GM18907 (cell line): ENCODE measurements at regions not wholly inside any gene's neighbourhood (a gene's known extent, or its start where the extent isn't known, plus 50 kb on each side); places are given as distances from the start of the nearest gene placed in this dataset.
A peak's percentile ranks its signal among the peaks of the same experiment; 100 is the strongest.

Experiments used
- ATAC-seq: cut with Tn5 transposase; IDR thresholded peaks from one replicate; pipeline ENCODE4 v1.9.1; 2021; ENCODE audit warnings: mild to moderate bottlenecking, moderate library complexity; ENCODE audit not compliant: unreplicated experiment

DNA sequence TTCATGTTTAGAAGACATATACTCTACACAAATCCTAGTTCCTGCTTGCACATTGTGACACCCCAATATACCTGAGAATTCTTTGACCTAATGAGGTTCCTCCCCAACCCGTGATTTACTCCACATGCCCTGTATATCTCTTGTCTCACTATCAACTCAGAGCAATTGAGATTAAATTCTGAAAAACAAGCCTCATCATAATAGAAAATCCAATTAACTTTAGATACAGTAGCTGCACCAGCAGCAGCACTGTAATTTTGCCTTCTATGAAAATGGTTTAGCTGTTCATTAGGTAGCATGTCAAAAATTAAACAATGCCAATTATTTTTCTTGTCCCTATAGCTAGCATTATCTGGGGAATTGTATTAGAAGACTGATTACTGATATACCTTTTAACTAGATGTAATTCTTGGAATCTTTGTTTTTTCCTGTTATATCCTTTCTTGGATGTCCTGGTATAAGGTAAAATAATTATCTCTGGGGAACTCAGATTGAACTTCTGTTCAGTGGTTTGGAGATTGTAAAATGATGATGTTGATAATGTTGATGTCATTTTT is 218.9 kb upstream of the TANK start:
- peak; percentile 22 for ATAC-seq

DNA sequence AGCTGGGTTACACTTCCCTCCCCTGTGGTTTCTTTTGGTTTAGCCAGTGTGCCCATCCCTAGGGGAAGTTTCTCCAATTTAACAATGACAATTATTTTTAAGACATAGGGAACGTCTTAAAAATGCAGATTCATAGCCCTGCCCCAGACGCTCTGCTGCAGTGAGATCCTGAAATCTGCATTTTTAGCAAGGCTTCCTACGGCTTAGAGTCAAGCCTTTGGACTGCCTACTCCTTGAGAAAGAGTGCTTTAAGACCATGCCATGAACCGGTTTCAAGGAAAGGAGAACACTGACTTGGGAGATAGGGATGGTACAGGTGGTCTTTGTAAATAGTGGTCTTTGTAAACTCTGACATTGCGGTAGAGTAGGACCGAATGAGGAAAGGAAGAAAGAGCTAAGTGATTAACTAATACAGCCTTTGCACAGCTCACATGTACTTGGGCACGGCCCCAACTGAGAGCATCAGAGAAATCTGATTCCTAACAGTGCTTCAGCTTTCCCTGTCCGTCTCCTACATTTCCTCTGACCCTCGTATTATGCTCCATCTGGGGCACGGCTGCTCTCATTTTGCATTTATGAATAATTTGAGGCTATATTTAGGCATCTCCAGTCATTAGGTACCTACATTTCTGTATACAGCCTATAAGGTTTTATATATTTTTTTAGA is 217.6 kb upstream of the TANK start:
- no peak for ATAC-seq

DNA sequence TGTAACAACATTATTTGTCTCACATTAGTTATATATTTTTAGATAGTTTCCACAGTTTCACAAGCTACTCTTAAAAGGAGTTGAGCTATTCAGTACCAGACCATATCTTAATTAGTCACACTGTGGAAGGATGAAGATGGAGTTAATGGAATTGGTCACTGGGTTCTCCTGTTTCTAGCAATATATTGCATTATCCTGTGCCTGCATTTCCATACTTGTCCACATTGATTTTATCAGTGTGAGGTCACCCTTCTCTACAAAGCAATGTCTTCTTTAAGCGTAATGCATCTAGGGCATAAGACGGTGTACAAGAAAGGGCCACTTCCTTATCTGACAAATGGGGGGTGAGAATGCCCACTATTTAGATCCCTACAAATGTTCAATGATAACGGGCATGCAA is 216.8 kb upstream of the TANK start:
- no peak for ATAC-seq

DNA sequence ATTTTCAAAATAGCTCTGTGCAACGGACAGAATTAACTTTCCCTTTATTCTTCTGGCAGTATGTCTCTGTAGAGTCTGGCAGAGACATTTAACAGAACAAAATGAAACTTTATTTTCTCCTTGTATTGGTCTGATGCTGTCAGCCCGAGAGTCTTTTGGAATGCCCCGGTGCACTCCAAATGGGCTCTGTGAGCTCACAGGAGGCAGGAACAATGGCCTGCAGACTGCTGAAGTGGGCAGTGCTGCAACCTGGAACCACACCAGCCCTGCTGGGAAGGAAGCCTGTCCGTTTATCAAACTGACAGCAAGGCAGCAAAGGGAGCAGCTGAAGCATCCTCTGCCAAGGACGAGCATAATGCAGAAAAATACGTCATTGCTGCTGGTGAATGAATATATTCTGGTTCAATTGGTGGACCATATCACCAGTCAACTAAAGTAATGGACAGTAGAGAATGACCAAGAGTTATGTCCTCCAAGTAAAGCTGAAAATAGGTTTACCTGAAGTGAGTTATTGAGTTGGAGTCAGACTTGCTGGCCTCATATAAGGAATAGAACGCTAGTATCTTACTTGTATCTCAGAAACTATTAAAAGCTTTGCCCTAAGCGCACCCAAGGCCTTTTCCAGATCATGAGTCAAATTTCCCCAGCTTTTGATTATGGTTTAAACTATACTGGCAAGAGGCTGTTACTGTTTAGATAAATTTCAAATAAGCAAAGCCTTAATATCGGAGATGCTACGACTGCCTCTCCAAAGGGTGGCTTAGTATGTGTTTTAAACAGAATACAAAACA is 207.6 kb upstream of the TANK start:
- no peak for ATAC-seq

DNA sequence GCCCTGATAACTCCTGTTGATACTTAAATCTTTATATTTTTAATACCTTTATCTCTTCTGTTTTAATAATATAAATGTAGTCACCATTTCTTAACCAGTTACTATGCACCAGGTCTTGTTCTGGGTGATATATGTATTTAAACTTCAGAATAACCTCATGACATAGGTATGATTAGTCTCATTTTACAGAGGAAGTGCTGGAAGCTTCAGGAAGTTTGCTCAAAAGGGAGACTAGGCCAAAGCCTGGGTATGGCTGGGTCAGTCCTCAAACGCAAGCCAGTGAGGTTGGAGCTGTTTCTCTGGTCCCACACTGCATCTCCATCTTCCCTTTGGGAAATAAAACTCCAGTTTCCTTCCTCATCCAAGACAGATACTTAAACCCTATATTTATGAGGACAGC is 204.7 kb upstream of the TANK start:
- no peak for ATAC-seq

- no peak for ATAC-seq
Observed at GRCh38 chr2:160956243-160956802, 203.9 kb upstream of the TANK start.

DNA sequence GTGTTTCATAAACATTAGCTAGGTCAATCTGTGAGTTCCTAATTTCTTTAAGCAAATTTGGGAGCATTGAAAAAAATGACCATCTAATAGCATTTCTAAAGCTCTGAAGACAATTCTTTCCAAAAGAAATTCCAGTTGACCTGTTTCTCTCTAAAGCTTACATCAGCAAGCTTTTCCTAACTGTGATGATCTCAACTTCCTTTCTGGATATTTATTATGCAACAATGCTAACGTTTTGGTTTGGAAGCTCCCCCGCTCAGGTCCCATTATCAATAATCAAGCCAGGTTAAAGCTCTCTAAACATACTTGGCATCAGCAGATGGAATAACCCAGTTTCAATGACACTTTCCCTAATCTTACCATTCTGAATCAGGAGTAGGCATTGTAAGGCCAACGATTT is 196.3 kb upstream of the TANK start:
- ATAC-seq, result no peak

DNA sequence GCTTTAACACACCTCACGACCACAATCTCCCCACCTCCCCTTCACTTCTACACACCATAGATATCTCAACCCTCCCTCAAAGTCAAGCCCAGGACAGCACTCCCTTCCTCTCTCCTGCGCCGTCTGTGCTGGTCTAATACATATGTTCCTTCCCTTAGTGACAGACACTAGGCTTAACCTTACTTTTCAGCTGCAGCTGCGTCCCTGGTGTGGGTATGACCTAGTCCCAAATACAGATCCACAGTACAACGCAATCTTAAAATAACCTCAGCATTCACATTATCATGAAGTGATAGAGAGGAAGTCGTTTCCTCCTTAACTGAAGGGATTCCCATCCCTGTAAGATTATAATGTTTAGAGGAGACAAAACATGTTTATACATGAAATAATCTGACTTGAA is 192.7 kb upstream of the TANK start:
- ATAC-seq, result no peak

DNA sequence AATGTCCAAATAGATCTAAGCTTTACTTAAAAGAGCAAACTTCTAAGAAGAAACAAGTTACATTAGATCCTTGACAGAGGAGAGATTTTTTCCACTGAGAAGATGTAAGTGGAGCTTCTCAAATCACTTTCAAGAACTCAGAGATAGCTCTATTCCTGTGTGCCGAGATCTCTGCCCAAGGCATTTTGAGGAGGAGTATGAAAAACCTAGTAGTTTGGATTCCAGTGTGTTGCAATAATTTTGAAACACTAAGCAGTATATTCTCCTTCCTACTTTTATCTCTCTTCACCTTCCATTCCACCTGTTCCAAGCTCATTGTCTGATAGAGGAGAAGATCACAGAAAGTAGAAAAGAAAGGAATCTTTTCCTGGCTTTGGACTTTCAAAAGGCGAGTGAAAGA is 192.0 kb upstream of the TANK start:
- ATAC-seq, result no peak

DNA sequence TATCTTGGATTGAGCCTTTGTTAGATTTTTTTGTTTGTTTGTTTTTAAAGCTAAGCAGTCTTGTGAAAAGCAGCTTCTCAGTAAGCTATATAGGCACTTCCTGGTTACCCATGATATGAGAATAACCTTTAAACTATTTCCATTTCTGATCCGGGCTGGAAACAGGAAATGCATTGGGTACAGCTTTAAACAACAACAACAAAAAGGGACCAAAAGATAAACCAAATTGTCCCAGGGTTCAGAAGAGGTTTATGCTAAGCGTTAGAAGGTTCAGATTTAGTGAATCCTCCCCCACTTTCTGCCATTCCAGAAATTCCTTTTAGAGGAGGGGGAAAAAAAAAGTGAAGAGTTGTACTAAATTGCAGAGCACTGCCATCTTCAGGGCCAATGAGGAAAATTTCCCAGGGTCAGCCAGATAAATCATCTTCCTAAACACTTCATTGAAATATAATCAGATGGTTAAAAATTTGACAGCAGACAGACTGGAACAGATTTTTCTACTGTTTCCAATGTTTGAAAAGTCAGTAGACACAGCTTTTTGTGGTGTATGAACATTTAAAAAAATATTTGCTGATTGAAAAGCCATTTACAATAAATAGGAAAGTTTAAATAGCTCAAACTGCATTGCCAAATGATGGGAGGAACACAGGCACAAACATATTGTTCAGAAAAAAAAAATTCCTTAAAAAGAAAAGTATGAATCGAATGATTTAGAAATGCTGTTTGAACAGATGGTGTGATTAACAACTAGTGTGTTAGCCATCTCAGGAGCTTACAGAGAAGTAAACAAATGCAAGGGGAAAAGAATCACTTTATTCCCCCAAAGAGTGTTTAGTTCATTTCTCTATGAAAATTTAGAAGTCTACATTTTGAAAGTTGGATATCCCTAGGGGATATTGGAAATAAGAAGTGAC is 189.9 kb upstream of the TANK start:
- no peak for ATAC-seq

DNA sequence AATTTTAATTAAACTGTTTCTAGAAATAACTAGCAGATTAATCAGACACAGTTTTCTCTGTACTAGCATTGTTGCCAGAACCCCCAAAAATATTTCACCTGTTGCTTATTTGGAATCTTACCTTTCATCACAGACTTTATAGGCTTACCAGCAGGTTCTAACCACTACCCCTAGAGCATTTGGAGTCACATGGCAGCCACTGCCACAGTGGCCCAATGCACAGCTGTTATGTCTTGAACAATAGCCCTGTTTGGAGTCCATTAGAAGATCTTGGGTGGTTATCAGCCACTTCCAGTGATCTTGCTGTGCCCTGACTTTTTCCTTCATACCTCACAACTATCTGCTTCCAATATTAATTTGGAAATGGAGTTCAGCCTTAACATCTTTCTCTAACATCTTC is 186.2 kb upstream of the TANK start:
- no peak for ATAC-seq

GRCh38 chr2:160974803-160975202 is 185.4 kb upstream of the TANK start:
- ATAC-seq, result no peak

GRCh38 chr2:160976797-160977196 is 183.4 kb upstream of the TANK start:
- no peak for ATAC-seq

DNA sequence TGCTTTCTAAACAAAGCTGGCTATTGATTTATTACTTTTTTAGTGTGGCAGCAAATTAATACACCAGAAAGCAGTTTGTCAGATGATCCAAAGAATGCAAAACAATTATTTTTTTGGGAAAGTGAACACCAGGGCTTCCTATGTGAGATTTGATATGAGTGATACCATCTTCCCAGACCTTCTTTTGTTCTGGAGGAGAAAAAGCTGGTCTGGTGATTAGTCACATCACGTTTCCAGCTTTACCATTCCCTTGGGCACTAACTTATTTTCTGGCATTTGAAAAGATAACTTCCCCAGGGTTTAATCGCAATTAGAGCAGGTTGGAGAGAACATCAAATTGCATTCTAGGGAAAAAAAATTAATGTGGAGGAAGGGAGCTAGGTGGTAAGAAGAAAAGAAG is 182.9 kb upstream of the TANK start:
- no peak for ATAC-seq

DNA sequence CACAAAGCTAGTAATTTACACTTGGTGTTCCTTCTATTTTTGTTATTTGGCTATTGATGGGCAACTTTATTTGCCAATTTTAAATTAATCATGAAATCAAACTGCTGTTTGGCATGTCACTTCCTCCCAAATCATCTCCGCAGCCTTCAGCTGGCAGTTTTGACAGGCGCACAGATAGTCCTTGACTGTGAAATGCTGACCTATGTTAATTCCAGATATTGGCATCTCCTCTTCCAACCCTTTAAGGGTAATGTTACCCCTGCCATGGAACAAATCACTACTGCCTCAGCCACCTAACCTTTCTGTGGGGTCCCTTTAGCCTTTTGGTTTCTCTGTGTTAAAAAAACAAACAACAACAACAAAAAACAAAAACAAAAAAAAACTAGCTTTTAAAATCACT is 182.4 kb upstream of the TANK start:
- no peak for ATAC-seq

DNA sequence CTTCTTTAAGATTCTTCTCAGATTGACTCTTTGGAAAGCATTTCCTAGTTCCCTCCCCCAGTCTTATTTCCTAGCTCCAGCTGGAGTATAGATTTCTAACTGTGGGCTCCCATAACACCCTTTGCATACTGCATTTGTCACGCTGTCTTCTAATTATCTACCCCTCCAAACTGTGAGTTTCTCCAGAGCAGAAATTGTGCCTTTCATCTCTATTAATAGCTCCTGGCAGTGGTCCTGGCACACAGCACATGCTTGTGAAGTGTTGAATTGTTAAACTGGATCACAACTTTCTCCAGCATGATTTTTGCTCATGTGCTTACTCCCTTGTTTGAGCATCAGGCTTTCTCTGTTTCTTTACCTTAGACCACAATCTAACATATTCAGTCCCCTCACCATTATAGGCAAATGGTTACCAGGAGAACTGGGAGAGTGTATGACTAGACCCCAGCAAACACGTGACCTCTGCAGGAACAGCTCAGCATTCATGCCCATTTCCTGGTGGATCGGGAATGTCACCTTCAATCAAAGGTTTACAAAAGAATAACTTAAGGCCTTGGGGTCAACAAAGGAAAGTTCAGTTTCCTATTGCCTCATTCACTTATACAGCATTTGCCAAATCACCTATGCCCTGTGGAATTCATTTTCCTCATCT is 175.7 kb upstream of the TANK start:
- ATAC-seq, result no peak

GRCh38 chr2:160989778-160990177 is 170.4 kb upstream of the TANK start:
- no peak for ATAC-seq

DNA sequence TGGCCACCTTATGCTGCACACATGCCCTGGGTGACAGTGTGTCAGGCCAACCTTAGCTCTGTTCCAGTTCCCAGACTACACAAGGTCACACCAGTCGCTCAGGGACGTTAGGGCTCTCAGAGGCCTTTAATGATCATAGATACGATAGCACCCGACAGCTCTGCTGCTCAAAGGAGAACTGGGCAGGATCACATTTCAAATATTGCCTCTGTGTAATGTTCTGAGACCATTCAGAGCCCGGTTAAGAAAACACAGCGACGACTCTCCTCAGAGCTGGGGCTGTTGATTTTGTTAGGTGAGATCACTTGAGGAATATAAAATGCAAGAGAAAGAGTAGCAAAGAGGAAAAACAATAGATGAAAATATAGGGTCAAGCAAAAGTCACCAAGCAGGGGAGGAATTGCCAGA is 166.6 kb upstream of the TANK start:
- ATAC-seq, result no peak

- ATAC-seq, result peak; percentile 94
Observed at GRCh38 chr2:160994141-160995002, 165.9 kb upstream of the TANK start.

GRCh38 chr2:160996584-160996983 is 163.6 kb upstream of the TANK start:
- no peak for ATAC-seq
